Left cardiac atrium (tissue), 4 donors: ENCODE measurements at regions not wholly inside any gene's neighbourhood (a gene's known extent, or its start where the extent isn't known, plus 50 kb on each side); places are given as distances from the start of the nearest gene placed in this dataset.

Experiments
- ATAC-seq, 2 donors: fragments of 200-7000 bp; cut with Tn5 transposase; one replicate each; pipeline ENCODE4 v1.9.1; 2020; ENCODE audit warnings: mild to moderate bottlenecking in 2 of 2, moderate library complexity in 2 of 2
- DNase-seq: peaks from one replicate; pipeline ENCODE4 v3.0.0-alpha.2; 2020
- intact Hi-C, 2 donors: fragments of 100-400 bp; cut with DNase I; formaldehyde crosslinking; loops; one replicate each; pipeline versions ENCODE4 v1.14.1 to v1.15.1; 2022 to 2023
- microRNA-seq, 2 donors: library from miRNA; unstranded; fragments of <30 nt; microRNA quantifications; one replicate each; pipeline ENCODE4 v1.2.0, GENCODE V29; 2020
- donor health status: DM: no; HTN: yes; CAD: no.
- donor health status: DM: no; HTN: yes; CAD: no; lungs with severe emphysema.
- donor health status: DM: yes; HTN: yes; CAD: no.
- donor health status: Dilated cardiomyopathy.

DNA sequence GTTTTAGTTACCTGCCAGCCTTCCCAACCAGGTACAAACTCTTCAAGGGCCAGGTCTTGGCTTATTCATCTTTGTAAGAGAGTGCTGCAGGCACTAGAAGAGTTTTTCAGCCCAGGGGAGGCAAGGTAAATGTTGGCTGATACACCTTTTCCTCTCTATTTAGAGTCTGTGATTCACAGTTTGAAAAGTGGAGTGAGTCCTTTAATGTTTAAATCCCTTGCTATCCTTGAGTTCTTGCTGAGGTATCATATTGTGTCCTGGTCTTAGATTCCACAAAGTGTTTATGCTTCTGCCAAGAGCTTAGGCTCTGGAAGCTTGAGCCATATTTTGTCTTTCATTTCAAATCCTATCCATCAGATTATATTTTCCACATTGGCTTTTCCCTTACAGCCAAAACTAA is 52.8 kb upstream of the CITED2 start:
- DNase-seq, result no peak
- ATAC-seq, result no peak
- intact Hi-C loops, result no loop called here

DNA sequence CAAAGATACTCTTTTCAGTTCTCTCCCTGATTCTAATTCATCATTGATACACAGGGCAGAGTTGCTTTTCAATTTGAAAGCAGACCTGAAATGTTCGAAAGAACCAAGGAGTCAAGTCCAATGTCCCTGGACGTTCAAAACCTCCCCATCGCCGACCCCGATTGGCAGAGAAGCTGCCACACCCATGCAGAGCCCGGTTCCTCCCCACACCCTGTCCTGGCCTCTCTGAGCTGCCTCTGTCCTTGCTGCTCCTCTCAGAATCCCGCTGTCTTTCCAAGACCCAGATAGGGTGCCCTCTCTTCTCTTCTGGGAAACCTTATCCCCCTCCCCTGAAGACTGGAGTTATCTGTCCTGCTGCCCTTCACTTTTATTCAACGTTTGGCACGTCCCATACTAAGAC is 52.3 kb upstream of the CITED2 start:
- intact Hi-C loops, result no loop called here
- ATAC-seq (no peak), DNase-seq (no peak)

DNA sequence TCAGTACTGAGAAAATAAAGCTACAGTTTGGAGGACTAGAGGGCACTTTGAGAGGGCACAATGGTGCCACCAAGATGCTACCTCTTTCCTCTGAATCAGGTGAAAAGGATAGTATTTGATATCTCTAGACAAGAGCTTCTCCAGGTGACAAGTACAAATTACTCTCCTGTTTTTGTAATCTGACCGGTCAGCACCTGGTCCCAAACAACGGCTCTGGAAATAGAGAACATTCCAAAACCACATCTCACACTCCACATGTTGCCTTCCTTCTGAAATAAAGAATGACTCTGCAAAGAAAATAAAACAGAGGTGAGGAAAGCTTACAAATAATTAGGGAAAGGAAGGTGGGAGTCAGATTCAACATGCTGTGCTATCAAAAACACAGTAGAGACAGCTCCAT is 51.3 kb upstream of the CITED2 start:
- intact Hi-C loops, result no loop called here
- DNase-seq, result no peak
- no peak for ATAC-seq

DNA sequence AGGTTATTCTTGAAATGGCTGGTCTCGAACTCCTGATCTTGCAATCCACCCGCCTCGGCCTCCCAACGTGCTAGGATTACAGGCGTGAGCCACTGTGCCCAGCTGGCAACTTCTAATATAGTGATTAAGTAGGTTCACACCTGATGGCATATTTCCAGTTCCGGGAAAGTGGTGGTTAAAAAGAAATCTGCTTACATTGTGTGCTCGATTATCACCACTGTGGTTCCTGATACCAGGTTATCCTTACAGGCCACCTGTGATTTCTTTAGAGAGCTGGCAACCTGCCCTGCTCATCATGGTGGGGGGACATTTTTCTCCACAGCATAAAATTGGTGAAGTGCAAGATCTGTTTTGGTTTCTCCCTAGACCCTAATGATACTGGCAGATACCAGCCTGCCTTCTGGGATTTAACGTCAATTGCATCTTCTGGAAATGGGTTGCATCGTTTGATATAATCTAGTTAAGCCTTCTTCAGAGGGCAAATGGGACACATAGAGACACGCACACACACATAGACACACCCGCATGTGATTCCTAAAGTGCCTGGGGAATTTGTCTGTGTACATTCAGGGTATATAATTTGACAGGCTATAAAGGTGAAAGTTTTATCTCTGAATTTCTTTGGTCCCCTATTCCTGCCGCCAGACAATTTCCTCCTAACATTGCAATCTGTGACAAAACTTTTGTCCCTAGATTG is 49.7 kb upstream of the CITED2 start:
- DNase-seq (no peak), ATAC-seq (no peak)
- intact Hi-C loops, result no loop called here

Small RNA genes lying in the stretch of these regions (microRNA-seq; reads per million reads assigned to microRNA genes)
- 0 reads per million in 2 donors for gene MIR3668
- gene MIR4465, result 0 reads per million in 2 donors
